ENCODE measurements at regions not wholly inside any gene's neighbourhood (a gene's known extent, or its start where the extent isn't known, plus 50 kb on each side); places are given as distances from the start of the nearest gene placed in this dataset.

GRCh38 chr12:84542289-84542688 lies 370.3 kb downstream of the SLC6A15 start:
- TF ChIP-seq CTCF (IDR thresholded peaks at IDR 0.05; ENCODE audit: insufficient read depth, low read depth, low read length) (no peak), EZH2 (IDR thresholded peaks at IDR 0.05; ENCODE audit: insufficient read depth, low read length) (no peak)

All from astrocyte (in vitro differentiated cells and primary cell).